PC-3 (cell line): ENCODE measurements at regions not wholly inside any gene's neighbourhood (a gene's known extent, or its start where the extent isn't known, plus 50 kb on each side); places are given as distances from the start of the nearest gene placed in this dataset.

Experiments used
- ATAC-seq: fragments of 200-7000 bp; cut with Tn5 transposase; 2 replicates; pipeline ENCODE4 v1.9.1; 2020; ENCODE audit warnings: mild to moderate bottlenecking, moderate library complexity
- BruUV-seq: library from RNA; stranded (reverse); fragments of 400-500 nt; replicated peaks from 2 replicates; lab custom pipeline; 2021; lab: Mats Ljungman, UMichigan
- CTCF ChIA-PET: fragments of 300-600 bp; sonication (Branson Sonifier 250); formaldehyde crosslinking; loops from one replicate; lab custom pipeline; 2022; ENCODE audit warnings: antibody characterized with exemption; lab: Charles Lee
- POLR2A ChIA-PET: fragments of 300-600 bp; sonication (Branson Sonifier 250); formaldehyde crosslinking; loops from one replicate; lab custom pipeline; 2022; ENCODE audit warnings: antibody characterized with exemption; ENCODE audit not compliant: unreplicated experiment; lab: Charles Lee
- DNase-seq: peaks from one replicate; pipeline ENCODE4 v3.0.0-alpha.2; 2015
- H2AFZ ChIP-seq: fragments of 300-600 bp; sonication (generic); 2 replicates; pipeline ENCODE4 v1.6.0; 2016; ENCODE audit warnings: antibody characterized with exemption, low read length
- H3F3A ChIP-seq: fragments of 300-600 bp; sonication (generic); one replicate; pipeline ENCODE4 v1.6.0; 2017; ENCODE audit warnings: antibody characterized with exemption, low read length, control low read depth, mild to moderate bottlenecking; ENCODE audit not compliant: unreplicated experiment
- H3K27ac ChIP-seq: fragments of 300-600 bp; sonication (generic); 2 replicates; pipeline ENCODE4 v1.5.1; 2016; ENCODE audit warnings: mild to moderate bottlenecking, low read length
- H3K27me3 ChIP-seq: fragments of 300-600 bp; sonication (generic); 2 replicates; pipeline ENCODE4 v1.6.1; 2016; ENCODE audit warnings: low read length, mixed read lengths
- H3K36me3 ChIP-seq: fragments of 300-600 bp; sonication (generic); 2 replicates; pipeline ENCODE4 v1.6.1; 2016; ENCODE audit warnings: low read depth, mixed run types, low read length, mixed read lengths
- H3K4me1 ChIP-seq: fragments of 300-600 bp; sonication (generic); 2 replicates; pipeline ENCODE4 v1.5.1; 2016; ENCODE audit warnings: low read length; ENCODE audit not compliant: insufficient read depth
- H3K4me2 ChIP-seq: fragments of 300-600 bp; sonication (generic); 2 replicates; pipeline ENCODE4 v1.6.0; 2016; ENCODE audit warnings: low read length
- H3K4me3 ChIP-seq: fragments of 300-600 bp; sonication (generic); 2 replicates; pipeline ENCODE4 v1.5.1; 2016; ENCODE audit warnings: mild to moderate bottlenecking, low read length, mixed read lengths
- H3K79me2 ChIP-seq: fragments of 300-600 bp; sonication (generic); 2 replicates; pipeline ENCODE4 v1.6.1; 2017; ENCODE audit warnings: low read length, mixed read lengths
- H3K9ac ChIP-seq: fragments of 300-600 bp; sonication (generic); 2 replicates; pipeline ENCODE4 v1.6.0; 2016; ENCODE audit warnings: mild to moderate bottlenecking, low read length
- H3K9me2 ChIP-seq: fragments of 300-600 bp; sonication (generic); replicated peaks from 2 replicates; pipeline ENCODE4 v1.6.1; 2016; ENCODE audit warnings: mixed run types, low read length, mixed read lengths
- H3K9me3 ChIP-seq: fragments of 300-600 bp; sonication (generic); 2 replicates; pipeline ENCODE4 v1.6.1; 2016; ENCODE audit warnings: low read length, mixed read lengths
- H4K20me1 ChIP-seq: fragments of 300-600 bp; sonication (generic); 2 replicates; pipeline ENCODE4 v1.6.1; 2016; ENCODE audit warnings: low read length, mixed read lengths
- CTCF ChIP-seq: fragments of 300-600 bp; sonication (generic); conservative IDR thresholded peaks from 2 replicates; pipeline ENCODE4 v1.5.1; 2017; ENCODE audit warnings: antibody characterized with exemption, low read depth, mild to moderate bottlenecking, low read length
- EZH2 ChIP-seq: fragments of 300-600 bp; sonication (generic); IDR thresholded peaks from one replicate; pipeline ENCODE4 v1.6.1; 2017; ENCODE audit warnings: antibody characterized with exemption, mild to moderate bottlenecking, low read length; ENCODE audit not compliant: unreplicated experiment
- EZH2phosphoT487 ChIP-seq: fragments of 300-600 bp; sonication (generic); IDR thresholded peaks from 2 replicates; pipeline ENCODE4 v1.6.1; 2018; ENCODE audit warnings: mild to moderate bottlenecking, antibody characterized with exemption, low read length, borderline replicate concordance
- intact Hi-C: fragments of 100-400 bp; cut with micrococcal nuclease; formaldehyde crosslinking; loops from 2 replicates; pipeline ENCODE4 v1.9.0; 2023

GRCh38 chr2:239884875-239885274 lies 140.3 kb downstream of the NDUFA10 start:
- no TSS peak for BruUV-seq
- no peaks in the 10 kb centered on the region for H3F3A ChIP-seq
- H2AFZ ChIP-seq: no peak overlapping the region
- H3K36me3 ChIP-seq: no peaks in the 10 kb centered on the region
- H3K9me3 ChIP-seq: peaks cover 10% of the 10 kb centered on the region
- H3K9ac ChIP-seq: no peak overlapping the region
- ChIA-PET CTCF (no interaction called here), POLR2A (no interaction called here)
- H3K79me2 ChIP-seq: no peaks in the 10 kb centered on the region
- DNase-seq: no peak
- no peak for ATAC-seq
- no peaks in the 10 kb centered on the region for H3K9me2 ChIP-seq
- no peak overlapping the region for H3K27ac ChIP-seq
- H4K20me1 ChIP-seq: no peaks in the 10 kb centered on the region
- TF ChIP-seq EZH2 (no peak), EZH2phosphoT487 (no peak), CTCF (no peak)
- no peak overlapping the region for H3K4me2 ChIP-seq
- no peaks in the 10 kb centered on the region for H3K4me1 ChIP-seq
- intact Hi-C loops: no loop called here
- H3K4me3 ChIP-seq: no peak overlapping the region
- H3K27me3 ChIP-seq: 0 out of 2 replicates have a peak, but pooled peaks cover 9% of the 10 kb centered on the region

DNA sequence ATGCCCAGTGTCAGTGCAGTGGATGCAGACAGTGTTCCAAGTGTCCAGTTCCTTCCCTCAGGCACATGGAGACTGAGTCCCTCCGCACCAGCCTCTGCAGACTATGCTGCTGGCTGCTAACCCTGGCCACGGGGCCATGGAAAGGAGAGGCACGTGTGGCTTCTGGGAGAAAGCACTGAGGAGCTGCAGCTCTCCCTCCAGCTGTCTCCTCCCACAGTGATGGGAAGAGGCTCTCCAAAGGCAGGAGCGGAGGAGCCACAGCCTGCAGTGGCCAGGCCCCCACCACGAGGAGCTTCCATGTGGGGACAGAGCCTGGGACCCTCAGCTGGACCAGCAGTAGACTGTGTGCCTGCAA lies 141.1 kb downstream of the NDUFA10 start:
- POLR2A ChIA-PET: interaction anchor here (0.7 kb wide), 1 partner anchor 79 kb away, joined by 5 read pairs; no protein-coding TSS in a partner anchor
- TF ChIP-seq EZH2 (no peak), CTCF (no peak), EZH2phosphoT487 (no peak)
- H3K27me3 ChIP-seq: 0 out of 2 replicates have a peak, but pooled peaks cover 9% of the 10 kb centered on the region

DNA sequence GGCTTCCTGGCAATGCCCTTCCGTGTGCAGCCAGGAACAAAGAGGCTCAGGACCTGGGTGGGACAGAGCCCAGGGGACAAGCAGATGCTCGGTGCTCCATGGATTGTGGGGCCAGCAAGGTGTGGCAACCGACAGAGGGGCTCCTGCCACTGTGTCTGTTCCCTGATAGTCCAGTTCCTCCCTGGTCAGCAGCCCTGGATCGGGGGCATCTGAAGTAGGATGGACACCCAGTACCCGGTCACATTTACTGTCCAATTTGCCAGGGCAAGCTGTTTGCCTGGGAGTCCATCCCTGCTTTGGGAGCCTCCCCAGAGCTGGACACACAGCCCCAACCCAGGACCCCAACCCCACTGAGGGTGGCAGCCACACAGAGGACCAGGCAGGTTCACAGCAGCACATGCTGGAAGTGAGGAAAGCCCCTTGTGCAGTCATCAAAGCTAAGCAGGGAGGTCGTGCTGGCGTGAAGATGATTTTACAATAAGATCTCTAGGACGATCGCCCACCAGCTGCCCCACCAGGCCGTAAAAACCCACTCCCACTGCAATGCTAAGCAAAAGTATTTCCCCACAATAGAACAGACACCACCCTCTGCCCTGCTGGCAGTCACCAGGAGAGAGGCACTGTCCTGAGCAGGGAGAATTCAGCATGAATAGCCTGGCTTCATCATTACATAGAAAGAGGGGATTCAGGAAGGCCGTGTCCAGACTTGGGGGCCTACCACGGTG lies 141.7 kb downstream of the NDUFA10 start:
- no peak overlapping the region for H2AFZ ChIP-seq
- no peak overlapping the region for H3K4me3 ChIP-seq
- H3K27me3 ChIP-seq: peaks cover 13% of the 10 kb centered on the region
- no peaks in the 10 kb centered on the region for H4K20me1 ChIP-seq
- no peaks in the 10 kb centered on the region for H3K79me2 ChIP-seq
- no peak overlapping the region for H3K4me2 ChIP-seq
- intact Hi-C loops: no loop called here
- H3K4me1 ChIP-seq: no peaks in the 10 kb centered on the region
- POLR2A ChIA-PET: interaction anchor here (0.7 kb wide), 1 partner anchor 80 kb away, joined by 5 read pairs; no protein-coding TSS in a partner anchor
- H3K9me3 ChIP-seq: peaks cover 10% of the 10 kb centered on the region
- CTCF ChIA-PET: no interaction called here
- no peaks in the 10 kb centered on the region for H3F3A ChIP-seq
- DNase-seq (no peak), ATAC-seq (no peak)
- no peak for TF ChIP-seq EZH2phosphoT487
- no peak for TF ChIP-seq CTCF
- no peak for TF ChIP-seq EZH2
- no peaks in the 10 kb centered on the region for H3K36me3 ChIP-seq
- BruUV-seq: no TSS peak
- no peak overlapping the region for H3K9ac ChIP-seq
- H3K9me2 ChIP-seq: no peaks in the 10 kb centered on the region
- H3K27ac ChIP-seq: no peak overlapping the region

More for the DNA sequence above, 141.1 kb downstream of the NDUFA10 start:
- Histone ChIP-seq H3K9me2 (no peaks in the 10 kb centered on the region), H3K4me2 (no peak overlapping the region), H3K4me1 (no peaks in the 10 kb centered on the region), H3K9ac (no peak overlapping the region), H3K36me3 (no peaks in the 10 kb centered on the region), H2AFZ (no peak overlapping the region), H3K79me2 (no peaks in the 10 kb centered on the region), H3K27ac (no peak overlapping the region), H3K9me3 (peaks cover 10% of the 10 kb centered on the region), H3K4me3 (no peak overlapping the region), H4K20me1 (no peaks in the 10 kb centered on the region), H3F3A (no peaks in the 10 kb centered on the region)
- no peak for ATAC-seq
- no TSS peak for BruUV-seq
- no peak for DNase-seq
- intact Hi-C loops: no loop called here
- CTCF ChIA-PET: no interaction called here
